ENCODE measurements at regions not wholly inside any gene's neighbourhood (a gene's known extent, or its start where the extent isn't known, plus 50 kb on each side); places are given as distances from the start of the nearest gene placed in this dataset.

DNA sequence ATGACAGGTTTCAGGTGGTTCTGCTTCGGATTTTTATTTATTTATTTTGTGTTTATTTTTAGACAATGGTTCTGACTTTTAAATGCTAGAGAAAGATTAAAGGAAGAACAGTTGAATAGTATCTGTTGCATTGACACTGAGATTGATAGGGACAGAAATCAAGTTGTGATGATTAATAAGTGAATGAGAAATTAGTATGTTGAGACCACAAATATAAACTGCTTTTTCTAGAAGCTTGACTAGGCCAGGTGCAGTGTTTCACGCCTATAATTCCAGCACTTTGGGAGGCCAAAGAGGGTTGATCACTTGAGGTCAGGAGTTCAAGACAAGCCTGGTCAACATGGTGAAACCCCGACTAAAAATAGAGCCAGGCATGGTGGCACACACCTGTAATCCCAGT lies 65.1 kb upstream of the TNRC6B start:
- Mint-ChIP-seq H3K27me3 (no peaks in the 10 kb centered on the region), H3K9me3 (no peaks in the 10 kb centered on the region), H3K4me3 (peak overlapping the region in 2 of 4 donors; percentile 23 to 36), H3K4me1 (peaks cover 48 to 95% (median 76%) of the 10 kb centered on the region in 4 donors), H3K36me3 (peaks cover 3% of the 10 kb centered on the region), H3K27ac (peak overlapping the region in 2 of 3 donors; percentile 60 to 65)
- Histone ChIP-seq H3K9me3 (ENCODE audit: control insufficient read depth in 2 of 2, low read length in 2 of 2) (no peaks in the 10 kb centered on the region), H3K36me3 (ENCODE audit: control insufficient read depth, insufficient read depth, low read length) (peaks cover 4% of the 10 kb centered on the region), H3K4me3 (ENCODE audit: low read depth, low read length) (no peak overlapping the region), H3K4me1 (ENCODE audit: control insufficient read depth, insufficient read depth, low read length, poor library complexity, severe bottlenecking) (peaks cover 49% of the 10 kb centered on the region), H3K27me3 (ENCODE audit: control insufficient read depth, insufficient read depth, low read length) (no peaks in the 10 kb centered on the region), H3K27ac (ENCODE audit: insufficient read depth, low read length, poor library complexity, severe bottlenecking) (no peak overlapping the region)
- no peak for ATAC-seq (ENCODE audit: low read depth in 2 of 2)
- DNase-seq, result no peak

DNA sequence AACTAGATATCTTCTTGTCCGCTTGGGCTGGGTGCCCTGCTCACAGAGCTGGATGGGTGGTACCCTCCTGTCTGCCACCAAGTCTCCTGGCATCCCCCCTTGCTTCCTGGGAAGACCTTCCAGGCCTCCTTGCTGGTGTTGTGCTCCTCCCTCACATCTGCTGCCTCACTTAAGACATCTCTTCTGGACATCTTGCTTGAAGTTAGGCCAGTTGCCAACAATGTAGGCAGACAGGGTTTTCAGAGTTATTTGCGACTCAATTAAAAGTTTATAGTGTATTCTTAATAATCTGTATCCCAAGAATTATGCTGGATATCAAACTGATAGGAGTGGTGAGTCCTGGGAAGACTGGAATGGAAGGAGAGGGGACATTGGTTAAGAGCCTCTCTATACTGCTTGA lies 64.0 kb upstream of the TNRC6B start:
- H3K4me1 ChIP-seq (ENCODE audit: control insufficient read depth, insufficient read depth, low read length, poor library complexity, severe bottlenecking), result peaks cover 41% of the 10 kb centered on the region
- no peaks in the 10 kb centered on the region for H3K9me3 ChIP-seq (ENCODE audit: control insufficient read depth in 2 of 2, low read length in 2 of 2)
- DNase-seq, result no peak
- Mint-ChIP-seq H3K27me3 (no peaks in the 10 kb centered on the region), H3K4me1 (peaks cover 42 to 92% (median 76%) of the 10 kb centered on the region in 4 donors), H3K27ac (peak overlapping the region in 1 of 3 donors; percentile 54), H3K36me3 (peaks cover 3% of the 10 kb centered on the region), H3K4me3 (no peak overlapping the region), H3K9me3 (no peaks in the 10 kb centered on the region)
- peaks cover 11% of the 10 kb centered on the region for H3K36me3 ChIP-seq (ENCODE audit: control insufficient read depth, insufficient read depth, low read length)
- no peaks in the 10 kb centered on the region for H3K27me3 ChIP-seq (ENCODE audit: control insufficient read depth, insufficient read depth, low read length)
- ATAC-seq (ENCODE audit: low read depth in 2 of 2), result no peak
- H3K4me3 ChIP-seq (ENCODE audit: low read depth, low read length), result no peak overlapping the region
- no peak overlapping the region for H3K27ac ChIP-seq (ENCODE audit: insufficient read depth, low read length, poor library complexity, severe bottlenecking)

DNA sequence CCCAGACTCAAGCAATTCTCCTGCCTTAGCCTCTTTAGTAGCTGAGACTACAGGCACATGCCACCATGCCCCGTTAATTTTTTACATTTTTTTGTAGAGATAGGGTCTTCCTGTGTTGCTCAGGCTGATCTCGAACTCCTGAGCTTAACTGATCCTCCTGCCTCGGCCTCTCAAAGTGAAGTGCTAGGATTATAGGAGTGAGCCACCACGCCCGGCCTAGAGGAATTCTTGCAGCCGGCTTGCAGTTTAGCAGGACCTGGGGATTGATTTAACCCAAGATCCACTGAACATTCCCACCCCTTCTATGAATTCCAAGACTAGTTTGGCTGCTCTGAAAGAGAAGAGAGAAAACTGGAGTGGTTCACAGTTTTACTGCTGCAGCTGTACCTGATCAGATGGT lies 63.3 kb upstream of the TNRC6B start:
- H3K27me3 Mint-ChIP-seq, result no peaks in the 10 kb centered on the region
- H3K36me3 Mint-ChIP-seq, result peaks cover 3% of the 10 kb centered on the region
- H3K27ac Mint-ChIP-seq, result peak overlapping the region in 2 of 3 donors; percentile 35 to 71
- ATAC-seq (ENCODE audit: low read depth in 2 of 2) (no peak), DNase-seq (no peak)
- H3K27me3 ChIP-seq (ENCODE audit: control insufficient read depth, insufficient read depth, low read length), result no peaks in the 10 kb centered on the region
- H3K27ac ChIP-seq (ENCODE audit: insufficient read depth, low read length, poor library complexity, severe bottlenecking), result no peak overlapping the region
- peaks cover 41% of the 10 kb centered on the region for H3K4me1 ChIP-seq (ENCODE audit: control insufficient read depth, insufficient read depth, low read length, poor library complexity, severe bottlenecking)
- H3K4me3 ChIP-seq (ENCODE audit: low read depth, low read length), result no peak overlapping the region
- peaks cover 38 to 86% (median 74%) of the 10 kb centered on the region in 4 donors for H3K4me1 Mint-ChIP-seq
- H3K9me3 ChIP-seq (ENCODE audit: control insufficient read depth in 2 of 2, low read length in 2 of 2), result no peaks in the 10 kb centered on the region
- no peaks in the 10 kb centered on the region for H3K9me3 Mint-ChIP-seq
- H3K36me3 ChIP-seq (ENCODE audit: control insufficient read depth, insufficient read depth, low read length), result peaks cover 16% of the 10 kb centered on the region
- H3K4me3 Mint-ChIP-seq, result peak overlapping the region in 1 of 4 donors; percentile 50

DNA sequence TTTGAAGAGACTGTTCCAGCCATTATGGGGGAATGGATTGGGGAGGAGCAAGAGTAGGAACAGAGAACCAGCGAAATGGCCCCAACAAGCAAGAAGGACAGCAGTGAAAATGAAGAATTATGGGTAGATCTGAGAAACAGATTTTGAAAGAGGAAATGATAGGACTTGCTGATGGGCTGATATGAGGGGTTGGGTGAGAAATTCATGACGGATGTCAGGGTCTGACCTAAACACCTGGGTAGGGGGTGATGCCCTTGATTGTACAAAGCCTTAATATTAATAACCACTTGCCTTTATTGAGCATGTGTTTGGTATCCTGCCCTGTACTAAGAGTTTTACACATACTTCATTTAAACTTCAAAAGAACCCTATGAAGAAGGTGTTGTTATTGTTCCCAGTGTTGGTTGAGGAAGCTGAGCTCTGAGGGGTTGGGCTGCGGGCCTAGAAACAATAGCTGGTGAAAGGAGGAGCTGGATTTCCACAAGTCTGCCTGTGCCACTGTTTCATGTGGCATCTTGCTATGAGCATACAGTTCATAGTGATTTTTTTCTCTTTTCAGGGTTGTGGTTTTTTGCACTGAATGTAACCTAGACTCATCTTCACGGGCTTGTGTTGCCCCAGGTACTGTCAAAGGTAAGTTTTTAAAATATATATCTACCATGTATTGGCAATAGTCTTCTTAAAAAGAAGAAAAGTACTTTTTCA lies 61.1 kb upstream of the TNRC6B start:
- ATAC-seq (ENCODE audit: low read depth in 2 of 2), result peak; percentile 48 to 62
- no peaks in the 10 kb centered on the region for H3K27me3 ChIP-seq (ENCODE audit: control insufficient read depth, insufficient read depth, low read length)
- H3K9me3 ChIP-seq (ENCODE audit: control insufficient read depth in 2 of 2, low read length in 2 of 2), result no peaks in the 10 kb centered on the region
- H3K36me3 ChIP-seq (ENCODE audit: control insufficient read depth, insufficient read depth, low read length), result peaks cover 30% of the 10 kb centered on the region
- peak overlapping the region; percentile 58 for H3K4me3 ChIP-seq (ENCODE audit: low read depth, low read length)
- peak overlapping the region; percentile 37 for H3K27ac ChIP-seq (ENCODE audit: insufficient read depth, low read length, poor library complexity, severe bottlenecking)
- peaks cover 36% of the 10 kb centered on the region for H3K4me1 ChIP-seq (ENCODE audit: control insufficient read depth, insufficient read depth, low read length, poor library complexity, severe bottlenecking)
- Mint-ChIP-seq H3K9me3 (no peaks in the 10 kb centered on the region), H3K27me3 (no peaks in the 10 kb centered on the region), H3K4me1 (peaks cover 25 to 79% (median 62%) of the 10 kb centered on the region in 4 donors), H3K27ac (peak overlapping the region; percentile 54 to 90 (median 71)), H3K36me3 (peaks cover 3% of the 10 kb centered on the region), H3K4me3 (peak overlapping the region; percentile 8 to 78 (median 56))
- DNase-seq, result peak in 2 of 3 donors; percentile 44 to 45

DNA sequence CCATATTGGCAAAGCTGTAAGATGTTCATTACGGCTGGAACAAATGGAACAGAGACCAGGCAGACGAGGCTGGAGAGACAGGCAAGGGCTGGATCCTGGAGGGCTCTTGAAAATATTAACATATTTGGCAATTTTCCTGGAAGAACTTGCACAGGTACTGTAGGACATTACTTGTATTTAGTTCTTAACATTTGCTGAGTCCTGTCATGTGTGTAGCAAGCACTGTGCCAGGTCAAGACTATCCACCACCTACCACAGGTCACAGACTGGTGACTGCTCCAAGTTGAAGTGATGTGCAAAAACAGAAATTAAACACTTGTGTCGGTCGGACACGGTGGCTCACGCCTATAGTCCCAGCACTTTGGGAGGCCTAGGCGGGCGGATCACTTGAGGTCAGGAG lies 58.7 kb upstream of the TNRC6B start:
- DNase-seq (no peak), ATAC-seq (ENCODE audit: low read depth in 2 of 2) (no peak)
- Histone ChIP-seq H3K27me3 (ENCODE audit: control insufficient read depth, insufficient read depth, low read length) (no peaks in the 10 kb centered on the region), H3K27ac (ENCODE audit: insufficient read depth, low read length, poor library complexity, severe bottlenecking) (no peak overlapping the region), H3K9me3 (ENCODE audit: control insufficient read depth in 2 of 2, low read length in 2 of 2) (no peaks in the 10 kb centered on the region), H3K4me1 (ENCODE audit: control insufficient read depth, insufficient read depth, low read length, poor library complexity, severe bottlenecking) (peaks cover 29% of the 10 kb centered on the region), H3K4me3 (ENCODE audit: low read depth, low read length) (no peak overlapping the region), H3K36me3 (ENCODE audit: control insufficient read depth, insufficient read depth, low read length) (peaks cover 49% of the 10 kb centered on the region)
- Mint-ChIP-seq H3K9me3 (no peaks in the 10 kb centered on the region), H3K27me3 (no peaks in the 10 kb centered on the region), H3K4me1 (peaks cover 14 to 69% (median 47%) of the 10 kb centered on the region in 4 donors), H3K4me3 (no peak overlapping the region), H3K27ac (no peak overlapping the region), H3K36me3 (peaks cover 19% of the 10 kb centered on the region)

DNA sequence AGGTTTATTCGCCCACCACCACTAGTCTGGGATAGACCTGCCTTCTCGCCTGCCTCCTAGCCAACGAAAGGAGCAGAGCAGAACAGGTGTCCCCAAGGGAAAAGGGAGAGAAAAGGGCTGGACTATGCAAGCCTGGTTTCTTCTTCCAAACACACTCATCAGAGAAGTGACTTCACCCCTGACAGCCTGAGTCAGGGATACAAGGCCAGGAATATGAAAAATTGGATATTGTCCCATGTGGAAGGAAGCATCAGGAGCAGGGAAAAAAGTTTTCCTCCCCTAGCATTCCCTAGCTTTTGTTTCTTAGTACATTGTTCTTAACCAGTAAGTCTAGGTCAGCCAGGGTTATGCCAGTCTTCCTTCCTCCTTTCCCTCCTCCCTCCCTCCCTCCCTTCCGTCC lies 56.9 kb upstream of the TNRC6B start:
- no peak overlapping the region for H3K4me3 Mint-ChIP-seq
- peak overlapping the region in 2 of 3 donors; percentile 0 to 48 for H3K27ac Mint-ChIP-seq
- H3K27me3 Mint-ChIP-seq, result no peaks in the 10 kb centered on the region
- ATAC-seq (ENCODE audit: low read depth in 2 of 2) (no peak), DNase-seq (no peak)
- H3K36me3 ChIP-seq (ENCODE audit: control insufficient read depth, insufficient read depth, low read length), result peaks cover 64% of the 10 kb centered on the region
- no peaks in the 10 kb centered on the region for H3K9me3 Mint-ChIP-seq
- no peak overlapping the region for H3K27ac ChIP-seq (ENCODE audit: insufficient read depth, low read length, poor library complexity, severe bottlenecking)
- peaks cover 18% of the 10 kb centered on the region for H3K4me1 ChIP-seq (ENCODE audit: control insufficient read depth, insufficient read depth, low read length, poor library complexity, severe bottlenecking)
- H3K4me1 Mint-ChIP-seq, result peaks cover 13 to 59% (median 35%) of the 10 kb centered on the region in 4 donors
- no peak overlapping the region for H3K4me3 ChIP-seq (ENCODE audit: low read depth, low read length)
- peaks cover 23% of the 10 kb centered on the region for H3K36me3 Mint-ChIP-seq
- no peaks in the 10 kb centered on the region for H3K9me3 ChIP-seq (ENCODE audit: control insufficient read depth in 2 of 2, low read length in 2 of 2)
- H3K27me3 ChIP-seq (ENCODE audit: control insufficient read depth, insufficient read depth, low read length), result no peaks in the 10 kb centered on the region

DNA sequence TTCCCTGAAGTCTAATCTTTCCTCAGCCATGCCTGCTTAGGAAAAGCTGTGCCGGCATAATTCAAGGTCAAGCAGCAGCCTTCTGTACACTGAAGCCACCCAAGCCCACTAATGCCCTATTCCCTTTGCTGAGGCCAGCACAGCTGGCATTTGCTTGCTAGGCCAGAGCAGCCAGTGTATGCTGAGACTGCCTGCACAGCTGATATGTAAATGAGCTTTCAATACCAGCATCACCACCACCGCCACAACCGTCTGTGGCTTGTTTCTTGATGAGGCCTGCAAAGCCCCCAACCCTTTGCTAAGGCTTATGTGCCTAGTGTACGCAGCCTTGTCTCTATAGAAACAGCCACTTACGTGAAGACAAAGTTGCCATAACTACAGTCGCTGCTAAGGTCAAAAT lies 56.3 kb upstream of the TNRC6B start:
- Mint-ChIP-seq H3K4me3 (no peak overlapping the region), H3K4me1 (peaks cover 9 to 53% (median 30%) of the 10 kb centered on the region in 4 donors), H3K27me3 (no peaks in the 10 kb centered on the region), H3K27ac (peak overlapping the region in 2 of 3 donors; percentile 65 to 66), H3K9me3 (no peaks in the 10 kb centered on the region), H3K36me3 (peaks cover 23% of the 10 kb centered on the region)
- DNase-seq (no peak), ATAC-seq (ENCODE audit: low read depth in 2 of 2) (no peak)
- no peak overlapping the region for H3K4me3 ChIP-seq (ENCODE audit: low read depth, low read length)
- peaks cover 66% of the 10 kb centered on the region for H3K36me3 ChIP-seq (ENCODE audit: control insufficient read depth, insufficient read depth, low read length)
- no peaks in the 10 kb centered on the region for H3K9me3 ChIP-seq (ENCODE audit: control insufficient read depth in 2 of 2, low read length in 2 of 2)
- H3K27ac ChIP-seq (ENCODE audit: insufficient read depth, low read length, poor library complexity, severe bottlenecking), result no peak overlapping the region
- H3K4me1 ChIP-seq (ENCODE audit: control insufficient read depth, insufficient read depth, low read length, poor library complexity, severe bottlenecking), result peaks cover 12% of the 10 kb centered on the region
- no peaks in the 10 kb centered on the region for H3K27me3 ChIP-seq (ENCODE audit: control insufficient read depth, insufficient read depth, low read length)

DNA sequence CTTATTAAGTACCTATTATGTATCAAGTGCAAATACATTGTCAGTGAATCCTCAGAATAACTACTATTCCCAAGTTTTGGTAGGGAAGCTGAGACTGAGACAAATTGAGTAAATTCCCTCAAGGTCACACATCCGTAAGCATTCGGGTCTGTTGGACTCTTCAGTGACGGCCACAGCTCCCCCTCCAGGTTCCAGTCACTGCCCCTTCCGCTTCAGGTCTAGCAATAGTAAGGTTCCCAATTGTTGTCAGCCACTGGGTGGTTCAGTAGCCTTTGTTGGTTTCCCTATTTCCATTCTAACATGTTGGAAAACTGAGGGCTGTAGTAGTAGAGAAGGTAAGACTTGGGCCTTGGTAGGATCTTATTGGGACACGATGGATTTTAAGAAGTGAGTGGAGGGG lies 54.9 kb upstream of the TNRC6B start:
- Mint-ChIP-seq H3K4me3 (no peak overlapping the region), H3K4me1 (peaks cover 7 to 41% (median 20%) of the 10 kb centered on the region in 4 donors), H3K9me3 (no peaks in the 10 kb centered on the region), H3K27me3 (no peaks in the 10 kb centered on the region), H3K36me3 (peaks cover 28% of the 10 kb centered on the region), H3K27ac (no peak overlapping the region)
- Histone ChIP-seq H3K4me3 (ENCODE audit: low read depth, low read length) (no peak overlapping the region), H3K27ac (ENCODE audit: insufficient read depth, low read length, poor library complexity, severe bottlenecking) (no peak overlapping the region), H3K9me3 (ENCODE audit: control insufficient read depth in 2 of 2, low read length in 2 of 2) (no peaks in the 10 kb centered on the region), H3K36me3 (ENCODE audit: control insufficient read depth, insufficient read depth, low read length) (peaks cover 70% of the 10 kb centered on the region), H3K4me1 (ENCODE audit: control insufficient read depth, insufficient read depth, low read length, poor library complexity, severe bottlenecking) (no peaks in the 10 kb centered on the region), H3K27me3 (ENCODE audit: control insufficient read depth, insufficient read depth, low read length) (no peaks in the 10 kb centered on the region)
- ATAC-seq (ENCODE audit: low read depth in 2 of 2) (no peak), DNase-seq (no peak)

Measured in CD4-positive, CD25-positive, alpha-beta regulatory T cell (primary cell).